C4-2B (cell line): ENCODE measurements at regions not wholly inside any gene's neighbourhood (a gene's known extent, or its start where the extent isn't known, plus 50 kb on each side); places are given as distances from the start of the nearest gene placed in this dataset.

ENCODE experiments used
- H3K27ac ChIP-seq: fragments of 450-650 bp; 2 replicates; pipeline ENCODE4 v1.5.1; 2017
- CTCF ChIP-seq: fragments of 450-650 bp; conservative IDR thresholded peaks from 2 replicates; pipeline ENCODE4 v1.5.1; 2017; ENCODE audit warnings: mild to moderate bottlenecking
- ZFX ChIP-seq: fragments of 450-650 bp; IDR thresholded peaks from 2 replicates; pipeline ENCODE4 v1.6.1; 2017

DNA sequence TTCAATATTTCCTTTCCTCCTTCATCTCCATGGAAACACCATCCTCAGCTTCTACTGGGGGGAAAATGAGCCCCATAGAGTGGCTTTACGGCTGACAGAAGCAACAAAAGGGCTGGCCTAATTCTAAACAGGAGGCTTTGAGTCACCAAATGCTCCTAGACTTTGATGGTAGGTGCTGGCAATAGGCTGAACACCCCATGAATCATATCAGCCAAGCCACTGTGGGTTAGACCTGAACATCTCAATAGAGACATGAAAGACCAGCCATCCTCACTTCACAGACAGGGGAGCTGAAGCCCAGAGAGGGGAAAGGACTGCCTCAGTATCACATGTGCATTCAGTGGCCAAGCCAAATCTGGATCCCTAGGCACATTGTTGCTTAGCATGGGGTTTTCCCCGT lies 107.6 kb downstream of the AMER1 start:
- no peak overlapping the region for H3K27ac ChIP-seq
- no peak for TF ChIP-seq ZFX
- TF ChIP-seq CTCF, result no peak

DNA sequence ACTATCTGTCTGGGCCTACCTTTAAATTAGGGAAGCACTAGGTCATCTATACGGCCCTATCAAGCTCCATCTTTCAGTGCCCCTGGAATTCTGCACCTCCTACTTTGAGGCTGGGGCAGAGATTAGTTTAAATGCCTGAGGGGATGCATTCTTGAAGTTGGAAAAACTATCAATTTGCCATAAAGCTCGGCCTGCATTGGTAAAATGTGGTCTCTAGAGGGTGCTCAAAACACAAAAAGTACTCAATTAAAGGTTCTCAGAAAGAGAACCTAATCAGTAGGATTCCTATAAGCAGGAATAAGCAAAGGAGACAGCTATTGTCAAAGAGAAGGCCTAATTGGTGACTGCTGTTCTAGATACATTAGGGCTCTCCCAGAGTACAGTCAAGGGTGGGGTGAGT lies 111.7 kb downstream of the AMER1 start:
- TF ChIP-seq ZFX (no peak), CTCF (peak; percentile 46)
- H3K27ac ChIP-seq, result no peak overlapping the region
